Natural killer cell (primary cell): ENCODE measurements at regions not wholly inside any gene's neighbourhood (a gene's known extent, or its start where the extent isn't known, plus 50 kb on each side); places are given as distances from the start of the nearest gene placed in this dataset.

Experiments
- ATAC-seq, 3 donors: fragments of 150-1000 bp in 2 of 3; fragments of 200-7000 bp in 1 of 3; cut with Tn5 transposase; 1 replicate in 1 of 3; 2 replicates in 2 of 3; pipeline ENCODE4 v1.10.0; 2021; ENCODE audit warnings: mild to moderate bottlenecking in 2 of 3, moderate library complexity in 2 of 3
- DNase-seq, 2 donors: peaks; one replicate each; pipeline versions ENCODE4 v3.0.0 to v3.0.0-alpha.2; 2013 to 2021; ENCODE audit warnings: mixed read lengths in 1 of 2
- H3K27ac ChIP-seq: one replicate; pipeline ENCODE4 v1.5.1; 2013; ENCODE audit warnings: mild to moderate bottlenecking, low read length
- H3K27me3 ChIP-seq: one replicate; pipeline ENCODE4 v1.6.1; 2013; ENCODE audit warnings: low read length; ENCODE audit not compliant: control insufficient read depth, insufficient read depth
- H3K36me3 ChIP-seq: one replicate; pipeline ENCODE4 v1.6.1; 2013; ENCODE audit warnings: low read length; ENCODE audit not compliant: control insufficient read depth, insufficient read depth
- H3K4me1 ChIP-seq: one replicate; pipeline ENCODE4 v1.6.1; 2013; ENCODE audit warnings: low read length; ENCODE audit not compliant: control insufficient read depth, insufficient read depth
- H3K4me3 ChIP-seq: one replicate; pipeline ENCODE4 v1.5.1; 2013; ENCODE audit warnings: low read length
- H3K9me3 ChIP-seq: one replicate; pipeline ENCODE4 v1.6.1; 2013; ENCODE audit warnings: low read length; ENCODE audit not compliant: control insufficient read depth, insufficient read depth
- H3K27ac Mint-ChIP-seq, 2 donors: one replicate each; pipeline ENCODE4 v1.8.0; 2022; ENCODE audit warnings: mild to moderate bottlenecking in 2 of 2, mixed read lengths in 2 of 2, moderate library complexity in 1 of 2
- H3K27me3 Mint-ChIP-seq, 2 donors: one replicate each; pipeline ENCODE4 v1.8.0; 2022; ENCODE audit warnings: low read depth in 2 of 2, mixed read lengths in 2 of 2
- H3K36me3 Mint-ChIP-seq: one replicate; pipeline ENCODE4 v1.8.0; 2022; ENCODE audit warnings: mixed read lengths
- H3K4me1 Mint-ChIP-seq, 2 donors: one replicate each; pipeline ENCODE4 v1.8.0; 2022; ENCODE audit warnings: mixed read lengths in 2 of 2
- H3K4me3 Mint-ChIP-seq: one replicate; pipeline ENCODE4 v1.8.0; 2022; ENCODE audit warnings: mild to moderate bottlenecking, moderate library complexity, mixed read lengths
- H3K9me3 Mint-ChIP-seq, 2 donors: one replicate each; pipeline ENCODE4 v1.8.0; 2022; ENCODE audit warnings: mixed read lengths in 2 of 2
- WGBS: methylation state at CpG from one replicate; pipeline ENCODE4 v1.1.7; 2013; ENCODE audit warnings: missing lambda C conversion rate; ENCODE audit not compliant: insufficient coverage; 5-methylcytosine and 5-hydroxymethylcytosine counted together
- intact Hi-C: fragments of 100-400 bp; cut with micrococcal nuclease; formaldehyde crosslinking; loops from one replicate; pipeline ENCODE4 v1.14.2; 2022
- TF ChIP-seq, protein P1 (sequence below): fragments of 200-600 bp; IDR thresholded peaks from one replicate; pipeline ENCODE4 v1.8.0; 2022; ENCODE audit warnings: antibody characterized with exemption

- no peak overlapping the region for H3K27ac Mint-ChIP-seq
- no peaks in the 10 kb centered on the region for H3K36me3 ChIP-seq
- H3K4me3 ChIP-seq = no peak overlapping the region
- no peaks in the 10 kb centered on the region for H3K36me3 Mint-ChIP-seq
- H3K4me1 ChIP-seq = no peaks in the 10 kb centered on the region
- ATAC-seq = no peak
- 89% methylated on average over 6 of the region's 7 CpGs for WGBS
- peaks cover 2 to 3% of the 10 kb centered on the region in 2 donors for H3K9me3 Mint-ChIP-seq
- intact Hi-C loops = no loop called here
- no peak overlapping the region for H3K4me3 Mint-ChIP-seq
- H3K27ac ChIP-seq = no peak overlapping the region
- no peaks in the 10 kb centered on the region for H3K9me3 ChIP-seq
- TF ChIP-seq, protein P1, sequence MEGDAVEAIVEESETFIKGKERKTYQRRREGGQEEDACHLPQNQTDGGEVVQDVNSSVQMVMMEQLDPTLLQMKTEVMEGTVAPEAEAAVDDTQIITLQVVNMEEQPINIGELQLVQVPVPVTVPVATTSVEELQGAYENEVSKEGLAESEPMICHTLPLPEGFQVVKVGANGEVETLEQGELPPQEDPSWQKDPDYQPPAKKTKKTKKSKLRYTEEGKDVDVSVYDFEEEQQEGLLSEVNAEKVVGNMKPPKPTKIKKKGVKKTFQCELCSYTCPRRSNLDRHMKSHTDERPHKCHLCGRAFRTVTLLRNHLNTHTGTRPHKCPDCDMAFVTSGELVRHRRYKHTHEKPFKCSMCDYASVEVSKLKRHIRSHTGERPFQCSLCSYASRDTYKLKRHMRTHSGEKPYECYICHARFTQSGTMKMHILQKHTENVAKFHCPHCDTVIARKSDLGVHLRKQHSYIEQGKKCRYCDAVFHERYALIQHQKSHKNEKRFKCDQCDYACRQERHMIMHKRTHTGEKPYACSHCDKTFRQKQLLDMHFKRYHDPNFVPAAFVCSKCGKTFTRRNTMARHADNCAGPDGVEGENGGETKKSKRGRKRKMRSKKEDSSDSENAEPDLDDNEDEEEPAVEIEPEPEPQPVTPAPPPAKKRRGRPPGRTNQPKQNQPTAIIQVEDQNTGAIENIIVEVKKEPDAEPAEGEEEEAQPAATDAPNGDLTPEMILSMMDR = no peak
- no peaks in the 10 kb centered on the region for H3K27me3 ChIP-seq
- H3K4me1 Mint-ChIP-seq = no peaks in the 10 kb centered on the region
- no peaks in the 10 kb centered on the region for H3K27me3 Mint-ChIP-seq
- no peak for DNase-seq
Measured at GRCh38 chr19:28019371-28019770, 1193.6 kb downstream of the UQCRFS1 start.

- peaks cover 2 to 3% of the 10 kb centered on the region in 2 donors for H3K9me3 Mint-ChIP-seq
- intact Hi-C loops = no loop called here
Measured at GRCh38 chr19:28018499-28018898, 1194.5 kb downstream of the UQCRFS1 start.

GRCh38 chr19:28014615-28015405 is 1198.1 kb downstream of the UQCRFS1 start:
- H3K27me3 Mint-ChIP-seq = no peaks in the 10 kb centered on the region
- intact Hi-C loops = no loop called here
- Histone ChIP-seq H3K4me3 (no peak overlapping the region), H3K36me3 (no peaks in the 10 kb centered on the region), H3K9me3 (no peaks in the 10 kb centered on the region), H3K4me1 (no peaks in the 10 kb centered on the region), H3K27ac (no peak overlapping the region), H3K27me3 (no peaks in the 10 kb centered on the region)
- H3K4me1 Mint-ChIP-seq = no peaks in the 10 kb centered on the region
- H3K9me3 Mint-ChIP-seq = peaks cover 2 to 3% of the 10 kb centered on the region in 2 donors
- no peak overlapping the region for H3K4me3 Mint-ChIP-seq
- WGBS = 72% methylated on average over 8 of the region's 8 CpGs
- H3K27ac Mint-ChIP-seq = no peak overlapping the region
- DNase-seq = no peak
- TF ChIP-seq, protein P1 = no peak
- no peak for ATAC-seq
- H3K36me3 Mint-ChIP-seq = no peaks in the 10 kb centered on the region

More at GRCh38 chr19:28018499-28018898, 1194.5 kb downstream of the UQCRFS1 start:
- H3K4me1 Mint-ChIP-seq = no peaks in the 10 kb centered on the region
- Histone ChIP-seq H3K36me3 (no peaks in the 10 kb centered on the region), H3K27ac (no peak overlapping the region), H3K27me3 (no peaks in the 10 kb centered on the region), H3K4me1 (no peaks in the 10 kb centered on the region), H3K9me3 (no peaks in the 10 kb centered on the region), H3K4me3 (no peak overlapping the region)
- H3K36me3 Mint-ChIP-seq = no peaks in the 10 kb centered on the region
- 48% methylated on average over 3 of the region's 5 CpGs for WGBS
- TF ChIP-seq, protein P1 = no peak
- ATAC-seq (no peak), DNase-seq (no peak)
- H3K27ac Mint-ChIP-seq = no peak overlapping the region
- H3K4me3 Mint-ChIP-seq = no peak overlapping the region
- no peaks in the 10 kb centered on the region for H3K27me3 Mint-ChIP-seq

DNA sequence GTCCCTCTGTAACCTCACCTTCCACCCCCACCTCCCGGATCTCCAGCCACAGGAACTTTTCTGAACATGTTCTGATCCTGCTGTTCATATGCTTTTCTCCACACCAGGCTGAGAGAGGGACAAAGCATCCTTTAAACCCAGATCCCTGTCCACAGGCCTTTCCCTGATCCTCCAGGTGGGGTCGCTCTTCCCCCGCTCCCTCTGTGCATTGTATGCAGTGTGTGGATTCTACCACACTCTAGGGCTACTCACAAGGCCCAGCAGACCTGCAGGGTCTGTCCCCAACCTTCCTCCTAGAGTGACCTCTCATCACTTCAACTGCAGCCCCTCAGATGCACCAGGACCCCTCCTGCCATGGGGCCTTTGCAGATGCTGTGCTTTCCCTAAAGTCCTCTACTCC is 1200.6 kb downstream of the UQCRFS1 start:
- TF ChIP-seq, protein P1 = no peak
- no peaks in the 10 kb centered on the region for H3K4me1 ChIP-seq
- WGBS = 66% methylated on average over 3 of the region's 3 CpGs
- Mint-ChIP-seq H3K4me3 (no peak overlapping the region), H3K9me3 (peaks cover 3 to 6% of the 10 kb centered on the region in 2 donors), H3K27ac (no peak overlapping the region), H3K4me1 (no peaks in the 10 kb centered on the region), H3K36me3 (no peaks in the 10 kb centered on the region), H3K27me3 (no peaks in the 10 kb centered on the region)
- H3K27me3 ChIP-seq = no peaks in the 10 kb centered on the region
- H3K27ac ChIP-seq = no peak overlapping the region
- H3K9me3 ChIP-seq = no peaks in the 10 kb centered on the region
- no peaks in the 10 kb centered on the region for H3K36me3 ChIP-seq
- intact Hi-C loops = no loop called here
- no peak overlapping the region for H3K4me3 ChIP-seq
- DNase-seq = no peak
- ATAC-seq = no peak
